HepG2 (cell line): ENCODE measurements at regions not wholly inside any gene's neighbourhood (a gene's known extent, or its start where the extent isn't known, plus 50 kb on each side); places are given as distances from the start of the nearest gene placed in this dataset.

Source experiments
- ATAC-seq: fragments of 200-7000 bp; cut with Tn5 transposase; 3 replicates; pipeline ENCODE4 v1.9.1; 2020; ENCODE audit warnings: mild to moderate bottlenecking, moderate library complexity
- BruUV-seq: library from RNA; stranded (reverse); fragments of 400-500 nt; replicated peaks from 2 replicates; lab custom pipeline; 2021; lab: Mats Ljungman, UMichigan
- CTCF ChIA-PET: fragments of 300-600 bp; formaldehyde crosslinking; extraction: SDS; loops from one replicate; lab custom pipeline; 2021; ENCODE audit warnings: low total read pairs, inconsistent platforms, low intra/inter-chr PET ratio; lab: Yijun Ruan, JAX
- POLR2A ChIA-PET: fragments of 350-600 bp; sonication (Branson Sonifier 250); formaldehyde crosslinking; loops from one replicate; lab custom pipeline; 2020; ENCODE audit warnings: antibody characterized with exemption, inconsistent platforms; lab: Yijun Ruan, JAX
- DNase-seq: peaks from one replicate; pipeline ENCODE4 v3.0.0-alpha.2; 2015; ENCODE audit warnings: low spot score
- FAIRE-seq: peaks from 3 replicates; lab custom pipeline; 2011; peaks lifted over from hg19 to GRCh38; lab: Jason Lieb, UNC
- H2AFZ ChIP-seq: one replicate; pipeline ENCODE4 v1.6.1; 2011; ENCODE audit warnings: low read length, inconsistent platforms
- H3K27ac ChIP-seq: fragments of 300-600 bp; 3 replicates; pipeline ENCODE4 v1.8.0; 2011; ENCODE audit warnings: mixed run types, mild to moderate bottlenecking, mixed read lengths, low read length, inconsistent platforms; ENCODE audit not compliant: insufficient read depth; ENCODE audit errors: extremely low read length
- H3K27me3 ChIP-seq, 2 experiments: fragments of 200-600 bp in 1 of 2; 2 replicates in 1 of 2; 3 replicates in 1 of 2; pipeline versions ENCODE4 v1.6.0 to v1.8.0; 2011; ENCODE audit warnings: low read length in 2 of 2, mild to moderate bottlenecking in 2 of 2, moderate library complexity in 2 of 2, inconsistent platforms in 1 of 2; ENCODE audit not compliant: insufficient read depth in 2 of 2, control insufficient read depth in 1 of 2
- H3K36me3 ChIP-seq, 2 experiments: fragments of 200-600 bp in 1 of 2; replicated peaks in 1 of 2; 2 replicates in 1 of 2; 3 replicates in 1 of 2; pipeline versions ENCODE4 v1.5.1 to v1.8.0; 2011; ENCODE audit warnings: low read length in 2 of 2, inconsistent platforms in 1 of 2; ENCODE audit not compliant: insufficient read depth in 2 of 2, control insufficient read depth in 1 of 2
- H3K4me1 ChIP-seq: 2 replicates; pipeline ENCODE4 v1.5.1; 2012; ENCODE audit warnings: low read length, inconsistent platforms; ENCODE audit not compliant: insufficient read depth
- H3K4me2 ChIP-seq: 2 replicates; pipeline ENCODE4 v1.6.0; 2011; ENCODE audit warnings: low read depth, low read length, inconsistent platforms
- H3K4me3 ChIP-seq, 3 experiments: fragments of 200-600 bp in 1 of 3; sonication (generic), shearing (Covaris generic) in 1 of 3; replicated peaks in 1 of 3; 2 replicates each; pipeline ENCODE4 v1.5.1; 2011 to 2016; ENCODE audit warnings: low read length in 3 of 3, inconsistent platforms in 2 of 3, low read depth in 2 of 3, mild to moderate bottlenecking in 2 of 3, control low read depth in 1 of 3, mixed read lengths in 1 of 3; ENCODE audit not compliant: insufficient read depth in 1 of 3
- H3K79me2 ChIP-seq: one replicate; pipeline ENCODE4 v1.6.1; 2011; ENCODE audit warnings: low read length, inconsistent platforms; ENCODE audit not compliant: insufficient read depth
- H3K9ac ChIP-seq: 2 replicates; pipeline ENCODE4 v1.6.0; 2011; ENCODE audit warnings: mild to moderate bottlenecking, low read depth, low read length, inconsistent platforms; ENCODE audit not compliant: insufficient read depth
- H3K9me3 ChIP-seq: 2 replicates; pipeline ENCODE4 v1.5.1; 2012; ENCODE audit warnings: mild to moderate bottlenecking, low read length
- H4K20me1 ChIP-seq: 2 replicates; pipeline ENCODE4 v1.6.0; 2011; ENCODE audit warnings: inconsistent platforms, mild to moderate bottlenecking, low read length, moderate library complexity; ENCODE audit not compliant: insufficient read depth
- HMGXB3 ChIP-seq: sonication (generic); formaldehyde crosslinking; IDR thresholded peaks from 2 replicates; pipeline ENCODE4 v1.4.0; 2020; ENCODE audit warnings: missing genetic modification reagents, borderline replicate concordance
- KDM6A ChIP-seq: IDR thresholded peaks from 2 replicates; pipeline ENCODE4 v1.6.1; 2016; ENCODE audit warnings: low read depth
- MAFG ChIP-seq: sonication (generic); formaldehyde crosslinking; IDR thresholded peaks from 2 replicates; pipeline ENCODE4 v1.5.1; 2020; ENCODE audit warnings: mild to moderate bottlenecking, missing genetic modification reagents
- MNT ChIP-seq: fragments of 450-650 bp; IDR thresholded peaks from 2 replicates; pipeline ENCODE4 v1.6.1; 2016
- NR0B2 ChIP-seq: sonication (generic); formaldehyde crosslinking; IDR thresholded peaks from 2 replicates; pipeline ENCODE4 v1.4.0; 2020; ENCODE audit warnings: mild to moderate bottlenecking, missing genetic modification reagents
- SNAPC2 ChIP-seq: sonication (generic); formaldehyde crosslinking; IDR thresholded peaks from 2 replicates; pipeline ENCODE4 v1.8.1; 2022; ENCODE audit warnings: mild to moderate bottlenecking, missing genetic modification reagents
- SOX5 ChIP-seq: IDR thresholded peaks from 2 replicates; pipeline ENCODE4 v1.6.1; 2016; ENCODE audit warnings: borderline replicate concordance
- THAP9 ChIP-seq: sonication (generic); formaldehyde crosslinking; IDR thresholded peaks from 2 replicates; pipeline ENCODE4; 2020; ENCODE audit warnings: missing genetic modification reagents, mild to moderate bottlenecking, borderline replicate concordance
- ZNF605 ChIP-seq: sonication (generic); formaldehyde crosslinking; IDR thresholded peaks from 2 replicates; pipeline ENCODE4 v1.8.0; 2022; ENCODE audit warnings: mild to moderate bottlenecking, missing genetic modification reagents
- ZNF660 ChIP-seq: sonication (generic); formaldehyde crosslinking; IDR thresholded peaks from 2 replicates; pipeline ENCODE4 v1.5.1; 2020; ENCODE audit warnings: mild to moderate bottlenecking, low read depth, missing genetic modification reagents, borderline replicate concordance
- ZZZ3 ChIP-seq: sonication (generic); formaldehyde crosslinking; IDR thresholded peaks from 2 replicates; pipeline ENCODE4 v1.4.0; 2020; ENCODE audit warnings: missing genetic modification reagents, mild to moderate bottlenecking, borderline replicate concordance
- WGBS: methylation state at CpG from one replicate; pipeline ENCODE4 v1.1.6; 2017; ENCODE audit warnings: low lambda C conversion rate; 5-methylcytosine and 5-hydroxymethylcytosine counted together
- in situ Hi-C: cut with HindIII; loops from 2 replicates; pipeline ENCODE4 v1.10.0; 2017; ENCODE audit warnings: low pct_unique_long_range_greater_than_20kb; ENCODE audit not compliant: extremely low pct_ligation_motif_present
- intact Hi-C: fragments of 100-400 bp; cut with micrococcal nuclease; formaldehyde crosslinking; loops from one replicate; pipeline ENCODE4 v1.10.0; 2022; ENCODE audit not compliant: unreplicated experiment

- no peak for TF ChIP-seq THAP9 (CRISPR knock-in tag)
- no peak for TF ChIP-seq NR0B2 (CRISPR knock-in tag)
These were observed 1190.9 kb downstream of the TYW1 start (continued) for GRCh38 chr7:68187532-68187931.

- Histone ChIP-seq H3K27me3 (no peaks in the 10 kb centered on the region), H3K36me3 (no peaks in the 10 kb centered on the region), H2AFZ (no peak overlapping the region), H4K20me1 (no peaks in the 10 kb centered on the region), H3K9ac (no peak overlapping the region), H3K4me2 (no peak overlapping the region), H3K79me2 (no peaks in the 10 kb centered on the region), H3K4me1 (no peaks in the 10 kb centered on the region), H3K4me3 (no peak overlapping the region), H3K9me3 (no peaks in the 10 kb centered on the region), H3K27ac (no peak overlapping the region)
- in situ Hi-C loops (no loop called here), intact Hi-C loops (no loop called here)
- ATAC-seq: no peak
- DNase-seq: no peak
- CTCF ChIA-PET: no interaction called here
- no peak for FAIRE-seq
- 51% methylated on average over 5 of the region's 5 CpGs for WGBS
- BruUV-seq: no TSS peak
- POLR2A ChIA-PET: no interaction called here
- TF ChIP-seq SOX5 (CRISPR knock-in tag): no peak
- no peak for TF ChIP-seq THAP9 (CRISPR knock-in tag)
- TF ChIP-seq MNT: no peak
- no peak for TF ChIP-seq HMGXB3 (CRISPR knock-in tag)
- TF ChIP-seq ZNF660: no peak
- no peak for TF ChIP-seq ZNF605 (CRISPR knock-in tag)
- TF ChIP-seq ZZZ3 (CRISPR knock-in tag): no peak
- TF ChIP-seq SNAPC2 (CRISPR knock-in tag): no peak
- no peak for TF ChIP-seq MAFG (CRISPR knock-in tag)
- no peak for TF ChIP-seq KDM6A (CRISPR knock-in tag)
These were observed 1196.3 kb downstream of the TYW1 start for GRCh38 chr7:68192941-68193340.
